ENCODE measurements at regions not wholly inside any gene's neighbourhood (a gene's known extent, or its start where the extent isn't known, plus 50 kb on each side); places are given as distances from the start of the nearest gene placed in this dataset.

GRCh38 chr3:116981089-116981488 lies 271.5 kb downstream of the TUSC7 start:
- Mint-ChIP-seq H3K27me3 (ENCODE audit: low read depth, unreplicated experiment) (no peaks in the 10 kb centered on the region), H3K4me1 (ENCODE audit: low read depth, unreplicated experiment) (no peaks in the 10 kb centered on the region), H3K9me3 (ENCODE audit: unreplicated experiment) (no peaks in the 10 kb centered on the region), H3K4me3 (ENCODE audit: unreplicated experiment) (no peak overlapping the region), H3K36me3 (ENCODE audit: low read depth, unreplicated experiment) (no peaks in the 10 kb centered on the region), H3K27ac (ENCODE audit: unreplicated experiment) (no peak overlapping the region)
- Histone ChIP-seq H4K20me1 (ENCODE audit: insufficient read depth, low read length) (no peaks in the 10 kb centered on the region), H3K4me2 (ENCODE audit: low read length) (no peak overlapping the region), H3K4me3 (ENCODE audit: insufficient read depth, low read depth, low read length) (no peak overlapping the region), H3K79me2 (ENCODE audit: insufficient read depth, low read length) (no peaks in the 10 kb centered on the region), H3K9me3 (ENCODE audit: insufficient read depth, low read depth, low read length) (no peaks in the 10 kb centered on the region), H3K27me3 (ENCODE audit: insufficient read depth, low read length) (no peaks in the 10 kb centered on the region), H3K27ac (ENCODE audit: low read depth, low read length) (no peak overlapping the region), H3K9ac (ENCODE audit: low read length) (no peak overlapping the region), H2AFZ (ENCODE audit: low read depth, low read length) (no peak overlapping the region), H3K4me1 (ENCODE audit: insufficient read depth, low read length) (no peaks in the 10 kb centered on the region), H3K36me3 (ENCODE audit: insufficient read depth, low read length) (no peaks in the 10 kb centered on the region)
- FAIRE-seq (no peak), DNase-seq (ENCODE audit: low read depth) (no peak)
- no peak for TF ChIP-seq EZH2 (IDR thresholded peaks at IDR 0.05; ENCODE audit: insufficient read depth, low read length)
- TF ChIP-seq, protein P1, sequence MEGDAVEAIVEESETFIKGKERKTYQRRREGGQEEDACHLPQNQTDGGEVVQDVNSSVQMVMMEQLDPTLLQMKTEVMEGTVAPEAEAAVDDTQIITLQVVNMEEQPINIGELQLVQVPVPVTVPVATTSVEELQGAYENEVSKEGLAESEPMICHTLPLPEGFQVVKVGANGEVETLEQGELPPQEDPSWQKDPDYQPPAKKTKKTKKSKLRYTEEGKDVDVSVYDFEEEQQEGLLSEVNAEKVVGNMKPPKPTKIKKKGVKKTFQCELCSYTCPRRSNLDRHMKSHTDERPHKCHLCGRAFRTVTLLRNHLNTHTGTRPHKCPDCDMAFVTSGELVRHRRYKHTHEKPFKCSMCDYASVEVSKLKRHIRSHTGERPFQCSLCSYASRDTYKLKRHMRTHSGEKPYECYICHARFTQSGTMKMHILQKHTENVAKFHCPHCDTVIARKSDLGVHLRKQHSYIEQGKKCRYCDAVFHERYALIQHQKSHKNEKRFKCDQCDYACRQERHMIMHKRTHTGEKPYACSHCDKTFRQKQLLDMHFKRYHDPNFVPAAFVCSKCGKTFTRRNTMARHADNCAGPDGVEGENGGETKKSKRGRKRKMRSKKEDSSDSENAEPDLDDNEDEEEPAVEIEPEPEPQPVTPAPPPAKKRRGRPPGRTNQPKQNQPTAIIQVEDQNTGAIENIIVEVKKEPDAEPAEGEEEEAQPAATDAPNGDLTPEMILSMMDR (IDR thresholded peaks at IDR 0.05; ENCODE audit: insufficient read depth, low read depth, low read length): no peak

GRCh38 chr3:116984301-116984700 lies 274.7 kb downstream of the TUSC7 start:
- Mint-ChIP-seq H3K4me3 (ENCODE audit: unreplicated experiment) (no peak overlapping the region), H3K27me3 (ENCODE audit: low read depth, unreplicated experiment) (no peaks in the 10 kb centered on the region), H3K27ac (ENCODE audit: unreplicated experiment) (no peak overlapping the region), H3K36me3 (ENCODE audit: low read depth, unreplicated experiment) (no peaks in the 10 kb centered on the region), H3K9me3 (ENCODE audit: unreplicated experiment) (no peaks in the 10 kb centered on the region), H3K4me1 (ENCODE audit: low read depth, unreplicated experiment) (no peaks in the 10 kb centered on the region)
- Histone ChIP-seq H3K27me3 (ENCODE audit: insufficient read depth, low read length) (no peaks in the 10 kb centered on the region), H3K4me1 (ENCODE audit: insufficient read depth, low read length) (no peaks in the 10 kb centered on the region), H3K27ac (ENCODE audit: low read depth, low read length) (no peak overlapping the region), H4K20me1 (ENCODE audit: insufficient read depth, low read length) (no peaks in the 10 kb centered on the region), H2AFZ (ENCODE audit: low read depth, low read length) (no peak overlapping the region), H3K9me3 (ENCODE audit: insufficient read depth, low read depth, low read length) (no peaks in the 10 kb centered on the region), H3K9ac (ENCODE audit: low read length) (no peak overlapping the region), H3K36me3 (ENCODE audit: insufficient read depth, low read length) (no peaks in the 10 kb centered on the region), H3K4me3 (ENCODE audit: insufficient read depth, low read depth, low read length) (no peak overlapping the region), H3K79me2 (ENCODE audit: insufficient read depth, low read length) (no peaks in the 10 kb centered on the region), H3K4me2 (ENCODE audit: low read length) (no peak overlapping the region)
- FAIRE-seq: no peak
- TF ChIP-seq EZH2 (IDR thresholded peaks at IDR 0.05; ENCODE audit: insufficient read depth, low read length): no peak
- TF ChIP-seq, protein P1 (IDR thresholded peaks at IDR 0.05; ENCODE audit: insufficient read depth, low read depth, low read length): no peak
- no peak for DNase-seq (ENCODE audit: low read depth)

GRCh38 chr3:116994351-116994879 lies 284.8 kb downstream of the TUSC7 start:
- Histone ChIP-seq H3K4me2 (ENCODE audit: low read length) (no peak overlapping the region), H3K79me2 (ENCODE audit: insufficient read depth, low read length) (no peaks in the 10 kb centered on the region), H3K9me3 (ENCODE audit: insufficient read depth, low read depth, low read length) (no peaks in the 10 kb centered on the region), H3K4me1 (ENCODE audit: insufficient read depth, low read length) (no peaks in the 10 kb centered on the region), H4K20me1 (ENCODE audit: insufficient read depth, low read length) (no peaks in the 10 kb centered on the region), H3K9ac (ENCODE audit: low read length) (no peak overlapping the region), H3K27ac (ENCODE audit: low read depth, low read length) (no peak overlapping the region), H3K36me3 (ENCODE audit: insufficient read depth, low read length) (no peaks in the 10 kb centered on the region), H3K27me3 (ENCODE audit: insufficient read depth, low read length) (no peaks in the 10 kb centered on the region), H3K4me3 (ENCODE audit: insufficient read depth, low read depth, low read length) (no peak overlapping the region), H2AFZ (ENCODE audit: low read depth, low read length) (no peak overlapping the region)
- Mint-ChIP-seq H3K27ac (ENCODE audit: unreplicated experiment) (no peak overlapping the region), H3K27me3 (ENCODE audit: low read depth, unreplicated experiment) (no peaks in the 10 kb centered on the region), H3K4me1 (ENCODE audit: low read depth, unreplicated experiment) (no peaks in the 10 kb centered on the region), H3K4me3 (ENCODE audit: unreplicated experiment) (no peak overlapping the region), H3K36me3 (ENCODE audit: low read depth, unreplicated experiment) (no peaks in the 10 kb centered on the region), H3K9me3 (ENCODE audit: unreplicated experiment) (no peaks in the 10 kb centered on the region)
- FAIRE-seq (no peak), DNase-seq (ENCODE audit: low read depth) (no peak)
- no peak for TF ChIP-seq EZH2 (IDR thresholded peaks at IDR 0.05; ENCODE audit: insufficient read depth, low read length)

Data from astrocyte (in vitro differentiated cells and primary cell).